ENCODE measurements at regions not wholly inside any gene's neighbourhood (a gene's known extent, or its start where the extent isn't known, plus 50 kb on each side); places are given as distances from the start of the nearest gene placed in this dataset.

DNA sequence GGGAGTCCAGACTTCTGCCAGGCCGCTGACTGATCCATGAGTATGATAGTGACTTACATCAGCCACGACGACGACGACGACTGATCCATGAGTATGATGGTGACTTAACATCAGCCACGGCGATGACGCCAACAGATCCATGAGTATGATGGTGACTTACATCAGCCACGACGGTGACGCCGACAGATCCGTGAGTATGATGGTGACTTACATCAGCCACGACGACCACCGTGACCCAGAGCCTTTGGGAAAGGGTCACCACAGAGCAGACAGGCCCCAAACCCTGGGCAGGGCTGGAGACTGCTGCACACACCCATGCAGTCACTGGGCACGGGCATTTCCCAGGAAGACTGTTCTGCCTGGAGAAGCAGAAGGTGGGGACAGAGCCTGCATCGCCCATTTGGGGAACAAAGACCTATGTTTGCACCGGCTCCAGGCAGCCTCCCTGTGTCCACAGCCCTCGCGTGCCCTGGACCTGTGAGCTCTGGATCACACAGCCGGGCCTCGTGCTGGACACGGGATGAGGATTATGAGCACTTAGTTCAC is 130.9 kb upstream of the SPACA7 start:
- DNase-seq (ENCODE audit: low spot score) (no peak), ATAC-seq (ENCODE audit: low FRiP score) (no peak)
- TF ChIP-seq, protein P1, sequence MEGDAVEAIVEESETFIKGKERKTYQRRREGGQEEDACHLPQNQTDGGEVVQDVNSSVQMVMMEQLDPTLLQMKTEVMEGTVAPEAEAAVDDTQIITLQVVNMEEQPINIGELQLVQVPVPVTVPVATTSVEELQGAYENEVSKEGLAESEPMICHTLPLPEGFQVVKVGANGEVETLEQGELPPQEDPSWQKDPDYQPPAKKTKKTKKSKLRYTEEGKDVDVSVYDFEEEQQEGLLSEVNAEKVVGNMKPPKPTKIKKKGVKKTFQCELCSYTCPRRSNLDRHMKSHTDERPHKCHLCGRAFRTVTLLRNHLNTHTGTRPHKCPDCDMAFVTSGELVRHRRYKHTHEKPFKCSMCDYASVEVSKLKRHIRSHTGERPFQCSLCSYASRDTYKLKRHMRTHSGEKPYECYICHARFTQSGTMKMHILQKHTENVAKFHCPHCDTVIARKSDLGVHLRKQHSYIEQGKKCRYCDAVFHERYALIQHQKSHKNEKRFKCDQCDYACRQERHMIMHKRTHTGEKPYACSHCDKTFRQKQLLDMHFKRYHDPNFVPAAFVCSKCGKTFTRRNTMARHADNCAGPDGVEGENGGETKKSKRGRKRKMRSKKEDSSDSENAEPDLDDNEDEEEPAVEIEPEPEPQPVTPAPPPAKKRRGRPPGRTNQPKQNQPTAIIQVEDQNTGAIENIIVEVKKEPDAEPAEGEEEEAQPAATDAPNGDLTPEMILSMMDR (IDR thresholded peaks at IDR 0.05) = no peak

DNA sequence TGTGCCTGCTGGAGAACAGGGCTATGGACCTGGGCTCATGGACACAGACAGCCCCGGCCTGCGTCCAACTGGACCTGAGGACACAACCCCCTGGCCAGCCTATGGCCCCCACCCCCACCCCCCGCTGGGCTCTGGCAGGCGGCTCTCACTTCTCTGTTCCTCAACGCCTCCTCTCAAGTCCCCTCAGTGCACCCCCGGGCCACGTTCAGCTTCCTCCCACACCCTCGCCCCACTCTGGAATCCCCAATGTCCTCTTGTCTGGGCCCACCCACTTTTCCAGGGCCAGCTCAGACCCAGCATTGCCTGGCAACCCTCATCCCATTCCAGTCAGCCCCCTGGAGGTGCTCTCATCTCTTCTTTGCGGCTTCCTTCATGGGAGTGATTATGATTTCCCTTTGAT is 130.2 kb upstream of the SPACA7 start:
- TF ChIP-seq, protein P1 (IDR thresholded peaks at IDR 0.05) = no peak
- ATAC-seq (ENCODE audit: low FRiP score) (no peak), DNase-seq (ENCODE audit: low spot score) (no peak)

DNA sequence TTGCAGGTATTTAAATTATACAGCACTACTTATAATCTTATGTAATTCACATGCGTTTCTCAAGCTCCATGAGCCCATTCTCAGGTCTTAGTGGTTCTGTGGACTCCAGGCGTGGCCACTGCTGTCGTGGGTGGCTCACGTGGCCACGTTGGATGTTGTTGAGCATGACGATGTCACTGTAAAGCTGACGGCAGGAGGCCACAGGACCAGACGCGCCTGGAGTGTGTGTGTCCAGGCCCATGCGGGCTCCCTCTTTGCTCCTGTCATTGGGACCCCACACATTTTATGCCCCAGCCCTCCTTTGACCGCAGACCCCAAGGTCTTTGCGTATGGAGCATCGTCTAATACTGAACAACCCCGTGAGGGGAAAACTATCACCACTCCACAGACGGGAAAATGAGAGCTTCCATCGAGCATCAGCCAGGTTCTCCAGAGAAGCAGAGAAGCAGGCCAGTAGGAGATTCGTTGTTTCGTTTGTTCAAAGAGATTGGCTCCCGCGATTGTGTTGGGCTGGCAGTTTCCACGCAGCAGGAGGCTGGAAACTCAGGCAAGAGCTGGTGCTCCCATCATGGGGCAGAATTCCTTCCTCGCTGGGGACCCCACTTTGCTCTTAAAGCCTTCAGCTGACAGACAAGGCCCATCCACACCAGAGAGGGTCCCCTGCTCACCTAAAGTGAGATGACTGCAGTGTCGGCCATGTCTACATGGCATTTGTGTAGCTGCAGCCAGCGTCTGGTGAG is 129.3 kb upstream of the SPACA7 start:
- TF ChIP-seq, protein P1 (IDR thresholded peaks at IDR 0.05) = no peak
- DNase-seq (ENCODE audit: low spot score) = no peak
- no peak for ATAC-seq (ENCODE audit: low FRiP score)

DNA sequence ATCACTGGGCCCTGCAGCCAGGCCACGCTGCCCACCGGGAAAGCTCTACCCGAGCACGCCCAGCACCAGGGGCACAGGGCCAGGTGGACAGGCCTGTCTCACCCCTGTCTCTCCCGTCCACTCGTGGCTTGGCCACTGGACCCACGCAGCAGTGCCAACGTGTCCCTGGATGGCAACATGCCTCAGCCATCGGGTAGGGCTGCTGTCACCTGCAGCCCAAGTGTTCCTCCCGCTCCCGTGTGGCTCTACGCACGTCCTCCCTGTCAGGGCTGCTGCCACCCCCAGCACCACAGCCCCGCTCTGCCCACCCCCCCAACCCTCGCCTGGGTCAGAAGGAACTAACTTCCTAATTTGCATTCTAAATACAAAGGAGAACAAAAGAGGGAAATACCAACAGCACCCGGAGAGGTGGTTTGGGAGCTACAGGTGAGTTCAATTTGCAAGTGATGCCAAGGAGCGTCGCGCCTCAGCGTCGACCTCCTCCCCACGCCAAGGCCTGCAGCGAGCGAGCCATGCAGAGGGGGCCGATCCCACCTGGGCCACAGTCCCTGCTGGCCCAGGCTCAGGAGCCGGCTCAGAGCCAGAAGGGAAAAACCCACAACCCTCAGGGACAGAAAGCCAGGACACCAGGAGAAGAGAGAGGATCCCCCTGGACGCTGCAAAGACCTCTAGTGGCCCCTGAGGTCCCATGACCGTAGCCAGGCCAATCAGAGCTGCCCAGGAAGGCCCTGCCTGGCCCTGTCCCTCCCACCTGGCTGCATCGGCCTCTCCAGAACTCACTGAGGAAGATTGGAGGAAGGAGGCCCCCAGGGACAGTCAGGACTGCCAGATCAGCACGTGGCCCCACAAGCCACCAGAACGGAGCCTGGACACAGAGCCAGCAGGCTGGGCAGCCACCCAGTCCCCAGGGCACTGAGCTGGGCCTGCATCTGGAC is 128.4 kb upstream of the SPACA7 start:
- DNase-seq (ENCODE audit: low spot score) (no peak), ATAC-seq (ENCODE audit: low FRiP score) (no peak)
- TF ChIP-seq, protein P1 (IDR thresholded peaks at IDR 0.05) = no peak

DNA sequence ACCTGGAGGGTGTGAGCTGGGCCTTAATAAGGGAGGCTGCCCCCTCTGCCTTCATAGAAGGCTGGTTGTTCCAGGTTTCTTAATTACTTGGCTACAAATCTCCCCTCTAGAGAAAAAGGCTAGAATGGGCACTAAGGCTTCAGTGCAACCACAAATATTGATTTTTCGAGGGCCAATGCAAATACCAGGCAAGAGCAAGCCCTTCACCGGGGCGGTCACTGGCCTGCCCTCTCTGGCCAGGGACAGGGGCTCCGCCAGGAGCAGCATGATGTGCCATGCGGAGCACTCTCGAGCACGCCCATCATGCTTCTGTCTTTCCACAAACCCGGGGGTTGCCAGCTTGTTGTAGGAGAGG is 127.8 kb upstream of the SPACA7 start:
- DNase-seq (ENCODE audit: low spot score) (no peak), ATAC-seq (ENCODE audit: low FRiP score) (no peak)

DNA sequence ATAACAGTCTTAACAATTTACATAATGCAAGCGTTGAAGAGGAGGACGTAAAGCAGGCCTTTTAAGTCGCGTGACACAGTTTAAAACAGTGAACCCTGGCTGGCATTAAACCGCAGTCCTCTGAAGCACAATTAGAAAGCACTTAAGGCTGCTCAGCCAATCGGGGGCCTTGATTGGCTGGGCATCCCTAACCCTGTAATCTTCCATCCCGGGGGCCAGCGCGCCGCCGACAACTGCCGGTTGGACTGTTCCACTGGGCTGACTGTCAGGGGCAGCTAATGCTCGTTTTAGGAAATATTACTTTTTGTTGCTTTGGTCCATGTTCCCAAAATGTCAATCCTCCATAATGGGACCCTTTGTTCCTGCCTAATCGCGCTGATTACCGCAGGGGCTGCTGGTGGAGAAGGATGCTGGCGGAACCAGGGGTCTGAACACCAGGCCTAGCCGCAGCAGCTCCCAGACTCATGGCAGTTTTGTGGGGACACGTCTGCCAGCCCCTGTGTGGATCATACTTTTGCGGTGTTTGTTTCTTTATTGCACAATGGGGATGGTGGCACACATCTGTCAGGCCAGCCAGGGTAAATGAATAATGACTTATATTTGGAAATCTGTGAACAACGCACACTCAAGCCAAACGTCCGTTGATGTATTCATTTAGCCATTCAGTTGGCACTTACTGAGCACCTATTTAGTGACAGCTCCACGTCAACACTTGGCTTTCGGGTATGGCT is 127.1 kb upstream of the SPACA7 start:
- TF ChIP-seq, protein P1 (IDR thresholded peaks at IDR 0.05) = no peak
- DNase-seq (ENCODE audit: low spot score) (no peak), ATAC-seq (ENCODE audit: low FRiP score) (no peak)

More for the DNA sequence above, 127.8 kb upstream of the SPACA7 start:
- TF ChIP-seq, protein P1 (IDR thresholded peaks at IDR 0.05) = no peak
